Activated CD8-positive, alpha-beta memory T cell treated with anti-CD3 and anti-CD28 coated beads, Interleukin-2, amount 50 U/mL, for 1 hour (primary cell): ENCODE measurements at regions not wholly inside any gene's neighbourhood (a gene's known extent, or its start where the extent isn't known, plus 50 kb on each side); places are given as distances from the start of the nearest gene placed in this dataset.
"Not testable (repeated sequence)": the region's sequence is repeated elsewhere in the genome, so short reads cannot be mapped to it uniquely, and the experiment has no call there.

Experiments
- DNase-seq: peaks from one replicate; pipeline ENCODE4 v3.0.0-alpha.2; 2020; ENCODE audit errors: extremely low read depth

- DNase-seq = no peak
Observed at GRCh38 chr7:46294381-46294780, 373.3 kb upstream of the IGFBP3 start.

GRCh38 chr7:46292741-46293140 lies 371.7 kb upstream of the IGFBP3 start:
- no peak for DNase-seq

- DNase-seq = no peak
Observed at GRCh38 chr7:46291601-46292150, 370.6 kb upstream of the IGFBP3 start.

GRCh38 chr7:46291050-46291438 lies 370.0 kb upstream of the IGFBP3 start:
- no peak for DNase-seq

- no peak for DNase-seq
Observed at GRCh38 chr7:46290374-46291049, 369.4 kb upstream of the IGFBP3 start.

GRCh38 chr7:46288861-46289260 lies 367.8 kb upstream of the IGFBP3 start:
- DNase-seq = no peak

GRCh38 chr7:46288010-46288409 lies 366.9 kb upstream of the IGFBP3 start:
- no peak for DNase-seq

- DNase-seq = no peak
Observed at GRCh38 chr7:46286957-46287356, 365.9 kb upstream of the IGFBP3 start.

GRCh38 chr7:46286356-46286755 lies 365.3 kb upstream of the IGFBP3 start:
- DNase-seq = no peak

- no peak for DNase-seq
Observed at GRCh38 chr7:46285878-46286277, 364.8 kb upstream of the IGFBP3 start.

- DNase-seq = no peak
Observed at GRCh38 chr7:46283852-46284251, 362.8 kb upstream of the IGFBP3 start.

- no peak for DNase-seq
Observed at GRCh38 chr7:46282155-46282554, 361.1 kb upstream of the IGFBP3 start.

- no peak for DNase-seq
Observed at GRCh38 chr7:46281071-46281470, 360.0 kb upstream of the IGFBP3 start.

GRCh38 chr7:46279290-46279689 lies 358.2 kb upstream of the IGFBP3 start:
- DNase-seq = no peak

- DNase-seq = no peak
Observed at GRCh38 chr7:46264646-46265045, 343.6 kb upstream of the IGFBP3 start.

GRCh38 chr7:46261638-46262037 lies 340.6 kb upstream of the IGFBP3 start:
- not testable (repeated sequence) for DNase-seq

- no peak for DNase-seq
Observed at GRCh38 chr7:46259947-46260346, 338.9 kb upstream of the IGFBP3 start.

GRCh38 chr7:46257761-46258448 lies 336.8 kb upstream of the IGFBP3 start:
- no peak for DNase-seq

GRCh38 chr7:46256870-46257661 lies 336.0 kb upstream of the IGFBP3 start:
- no peak for DNase-seq

- DNase-seq = no peak
Observed at GRCh38 chr7:46253520-46253919, 332.4 kb upstream of the IGFBP3 start.

- DNase-seq = no peak
Observed at GRCh38 chr7:46247664-46248063, 326.6 kb upstream of the IGFBP3 start.

- no peak for DNase-seq
Observed at GRCh38 chr7:46245586-46246111, 324.6 kb upstream of the IGFBP3 start.
